ENCODE measurements at regions not wholly inside any gene's neighbourhood (a gene's known extent, or its start where the extent isn't known, plus 50 kb on each side); places are given as distances from the start of the nearest gene placed in this dataset.

DNA sequence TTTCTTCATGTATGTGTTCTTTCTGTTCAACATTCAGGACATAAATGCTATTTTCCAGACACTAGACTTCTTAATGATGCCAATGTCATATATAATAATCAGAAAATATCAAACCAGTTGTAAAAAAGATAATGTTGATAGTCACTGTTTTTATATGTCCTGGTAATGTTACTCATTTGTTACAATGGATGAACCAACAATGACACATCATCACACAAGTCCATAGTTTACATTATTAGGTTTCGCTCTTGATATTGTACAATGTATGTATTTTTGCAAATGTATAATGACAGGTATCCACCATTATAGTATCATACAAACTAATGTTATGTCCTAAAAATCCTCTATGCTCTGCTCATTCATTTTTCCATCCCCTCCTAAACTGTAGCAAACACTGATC lies 243.8 kb upstream of the CDIN1 start:
- BruUV-seq (replicated peaks) = no TSS peak

DNA sequence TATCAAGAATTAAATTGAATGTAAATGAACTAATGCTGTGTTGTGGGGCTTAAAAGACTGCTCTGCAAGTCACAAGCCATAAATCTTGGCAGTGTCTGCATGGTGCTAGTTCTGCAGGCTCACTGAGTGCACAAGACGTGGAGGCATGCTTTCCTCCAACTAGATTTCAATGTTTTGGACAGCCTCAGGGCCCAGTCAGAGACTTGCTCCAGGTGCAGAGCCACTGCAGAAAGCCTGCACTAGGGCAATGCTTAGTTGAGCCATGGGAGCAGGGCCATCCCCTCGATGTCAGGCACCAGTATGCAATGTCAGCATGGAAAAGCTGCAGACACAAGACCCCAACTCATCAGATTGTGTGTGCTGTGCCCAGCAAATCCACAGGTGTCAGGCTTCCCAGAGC lies 234.5 kb upstream of the CDIN1 start:
- Mint-ChIP-seq H3K4me1 (ENCODE audit: low read depth, unreplicated experiment) (no peaks in the 10 kb centered on the region), H3K4me3 (ENCODE audit: unreplicated experiment) (no peak overlapping the region), H3K27me3 (ENCODE audit: insufficient read depth, unreplicated experiment) (peaks cover 2% of the 10 kb centered on the region), H3K36me3 (ENCODE audit: insufficient read depth, unreplicated experiment) (no peaks in the 10 kb centered on the region), H3K9me3 (ENCODE audit: unreplicated experiment) (no peaks in the 10 kb centered on the region), H3K27ac (ENCODE audit: unreplicated experiment) (no peak overlapping the region)
- H3K4me3 ChIP-seq (ENCODE audit: low read depth, low read length) = no peak overlapping the region
- intact Hi-C loops (cut with micrococcal nuclease; ENCODE audit: unreplicated experiment) = no loop called here
- BruUV-seq (replicated peaks) = no TSS peak
- no peak for DNase-seq
- CTCF ChIA-PET = no interaction called here
- no peaks in the 10 kb centered on the region for H3K36me3 ChIP-seq (ENCODE audit: control insufficient read depth, insufficient read depth, low read length)
- H3K4me1 ChIP-seq = peaks cover 4% of the 10 kb centered on the region; the same call in 1 of the 2 replicates
- H3K9me3 ChIP-seq = no peaks in the 10 kb centered on the region
- POLR2A ChIA-PET = no interaction called here
- TF ChIP-seq, protein P1, sequence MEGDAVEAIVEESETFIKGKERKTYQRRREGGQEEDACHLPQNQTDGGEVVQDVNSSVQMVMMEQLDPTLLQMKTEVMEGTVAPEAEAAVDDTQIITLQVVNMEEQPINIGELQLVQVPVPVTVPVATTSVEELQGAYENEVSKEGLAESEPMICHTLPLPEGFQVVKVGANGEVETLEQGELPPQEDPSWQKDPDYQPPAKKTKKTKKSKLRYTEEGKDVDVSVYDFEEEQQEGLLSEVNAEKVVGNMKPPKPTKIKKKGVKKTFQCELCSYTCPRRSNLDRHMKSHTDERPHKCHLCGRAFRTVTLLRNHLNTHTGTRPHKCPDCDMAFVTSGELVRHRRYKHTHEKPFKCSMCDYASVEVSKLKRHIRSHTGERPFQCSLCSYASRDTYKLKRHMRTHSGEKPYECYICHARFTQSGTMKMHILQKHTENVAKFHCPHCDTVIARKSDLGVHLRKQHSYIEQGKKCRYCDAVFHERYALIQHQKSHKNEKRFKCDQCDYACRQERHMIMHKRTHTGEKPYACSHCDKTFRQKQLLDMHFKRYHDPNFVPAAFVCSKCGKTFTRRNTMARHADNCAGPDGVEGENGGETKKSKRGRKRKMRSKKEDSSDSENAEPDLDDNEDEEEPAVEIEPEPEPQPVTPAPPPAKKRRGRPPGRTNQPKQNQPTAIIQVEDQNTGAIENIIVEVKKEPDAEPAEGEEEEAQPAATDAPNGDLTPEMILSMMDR (IDR thresholded peaks at IDR 0.05; ENCODE audit: insufficient read depth in 1 of 2, low read depth in 1 of 2, low read length in 1 of 2, severe bottlenecking in 1 of 2, unreplicated experiment in 1 of 2) = no peak
- no peaks in the 10 kb centered on the region for H3K27me3 ChIP-seq (replicated peaks; ENCODE audit: control insufficient read depth, insufficient read depth, low read length)

More for the DNA sequence above, 243.8 kb upstream of the CDIN1 start:
- H3K27me3 Mint-ChIP-seq (ENCODE audit: insufficient read depth, unreplicated experiment) = no peaks in the 10 kb centered on the region
- CTCF ChIA-PET = no interaction called here
- no peaks in the 10 kb centered on the region for H3K9me3 Mint-ChIP-seq (ENCODE audit: unreplicated experiment)
- Histone ChIP-seq H3K4me3 (ENCODE audit: low read depth, low read length) (no peak overlapping the region), H3K9me3 (no peaks in the 10 kb centered on the region), H3K27me3 (replicated peaks; ENCODE audit: control insufficient read depth, insufficient read depth, low read length) (no peaks in the 10 kb centered on the region), H3K36me3 (ENCODE audit: control insufficient read depth, insufficient read depth, low read length) (no peaks in the 10 kb centered on the region), H3K4me1 (no peaks in the 10 kb centered on the region)
- TF ChIP-seq, protein P1 (IDR thresholded peaks at IDR 0.05; ENCODE audit: insufficient read depth in 1 of 2, low read depth in 1 of 2, low read length in 1 of 2, severe bottlenecking in 1 of 2, unreplicated experiment in 1 of 2) = no peak
- intact Hi-C loops (cut with micrococcal nuclease; ENCODE audit: unreplicated experiment) = no loop called here
- POLR2A ChIA-PET = no interaction called here
- no peaks in the 10 kb centered on the region for H3K36me3 Mint-ChIP-seq (ENCODE audit: insufficient read depth, unreplicated experiment)
- no peaks in the 10 kb centered on the region for H3K4me1 Mint-ChIP-seq (ENCODE audit: low read depth, unreplicated experiment)
- DNase-seq = no peak
- no peak overlapping the region for H3K4me3 Mint-ChIP-seq (ENCODE audit: unreplicated experiment)
- H3K27ac Mint-ChIP-seq (ENCODE audit: unreplicated experiment) = no peak overlapping the region

DNA sequence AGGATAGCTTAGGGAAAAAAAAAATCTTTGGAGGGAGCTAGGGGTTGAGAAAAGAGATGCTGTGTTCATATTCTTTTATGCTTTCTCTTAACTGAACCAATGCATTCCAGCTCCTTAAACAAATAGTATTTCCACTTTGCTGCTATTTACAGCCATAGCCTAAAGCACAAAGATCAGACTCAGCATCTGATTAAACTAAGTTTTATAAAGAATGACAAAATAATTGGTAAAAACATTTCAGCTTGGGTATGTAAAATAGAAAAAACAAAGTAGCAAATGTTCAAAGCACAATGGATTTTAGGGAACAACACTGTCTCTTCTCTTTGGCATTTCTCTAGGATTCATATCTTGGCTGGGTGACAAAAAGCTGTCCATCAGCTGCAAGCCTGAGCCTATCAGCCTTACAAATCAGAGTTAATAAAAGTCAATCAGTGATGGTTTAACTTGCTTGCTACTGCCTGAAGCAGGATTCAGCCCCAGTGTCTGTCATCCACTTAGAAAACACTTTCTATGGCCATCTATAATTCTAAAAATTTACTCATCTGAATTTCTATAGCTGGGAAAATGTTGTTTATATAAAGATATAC lies 232.1 kb upstream of the CDIN1 start:
- CTCF ChIA-PET = no interaction called here
- no peaks in the 10 kb centered on the region for H3K4me1 Mint-ChIP-seq (ENCODE audit: low read depth, unreplicated experiment)
- TF ChIP-seq, protein P1 (IDR thresholded peaks at IDR 0.05; ENCODE audit: insufficient read depth in 1 of 2, low read depth in 1 of 2, low read length in 1 of 2, severe bottlenecking in 1 of 2, unreplicated experiment in 1 of 2) = no peak

More for the DNA sequence above, 232.1 kb upstream of the CDIN1 start:
- no peak overlapping the region for H3K4me3 ChIP-seq (ENCODE audit: low read depth, low read length)
- peaks cover 4% of the 10 kb centered on the region; the same call in 1 of the 2 replicates for H3K4me1 ChIP-seq
- H3K36me3 ChIP-seq (ENCODE audit: control insufficient read depth, insufficient read depth, low read length) = no peaks in the 10 kb centered on the region
- POLR2A ChIA-PET = no interaction called here
- intact Hi-C loops (cut with micrococcal nuclease; ENCODE audit: unreplicated experiment) = no loop called here
- no peaks in the 10 kb centered on the region for H3K27me3 ChIP-seq (replicated peaks; ENCODE audit: control insufficient read depth, insufficient read depth, low read length)
- no peaks in the 10 kb centered on the region for H3K9me3 Mint-ChIP-seq (ENCODE audit: unreplicated experiment)
- no peaks in the 10 kb centered on the region for H3K27me3 Mint-ChIP-seq (ENCODE audit: insufficient read depth, unreplicated experiment)
- no peak overlapping the region for H3K4me3 Mint-ChIP-seq (ENCODE audit: unreplicated experiment)
- no peak overlapping the region for H3K27ac Mint-ChIP-seq (ENCODE audit: unreplicated experiment)
- no TSS peak for BruUV-seq (replicated peaks)
- no peaks in the 10 kb centered on the region for H3K9me3 ChIP-seq
- DNase-seq = no peak
- H3K36me3 Mint-ChIP-seq (ENCODE audit: insufficient read depth, unreplicated experiment) = no peaks in the 10 kb centered on the region

Data from Caco-2 (cell line).